T-helper 2 cell treated with Interferon-gamma antibody and Interleukin-4, amounts not matched to agents 100 ng/mL and 5 ng/mL, for 36 hours (primary cell): ENCODE measurements at regions not wholly inside any gene's neighbourhood (a gene's known extent, or its start where the extent isn't known, plus 50 kb on each side); places are given as distances from the start of the nearest gene placed in this dataset.

Source experiments
- intact Hi-C: fragments of 100-400 bp; cut with micrococcal nuclease; formaldehyde crosslinking; loops from one replicate; pipeline ENCODE4 v1.15.1; 2023

DNA sequence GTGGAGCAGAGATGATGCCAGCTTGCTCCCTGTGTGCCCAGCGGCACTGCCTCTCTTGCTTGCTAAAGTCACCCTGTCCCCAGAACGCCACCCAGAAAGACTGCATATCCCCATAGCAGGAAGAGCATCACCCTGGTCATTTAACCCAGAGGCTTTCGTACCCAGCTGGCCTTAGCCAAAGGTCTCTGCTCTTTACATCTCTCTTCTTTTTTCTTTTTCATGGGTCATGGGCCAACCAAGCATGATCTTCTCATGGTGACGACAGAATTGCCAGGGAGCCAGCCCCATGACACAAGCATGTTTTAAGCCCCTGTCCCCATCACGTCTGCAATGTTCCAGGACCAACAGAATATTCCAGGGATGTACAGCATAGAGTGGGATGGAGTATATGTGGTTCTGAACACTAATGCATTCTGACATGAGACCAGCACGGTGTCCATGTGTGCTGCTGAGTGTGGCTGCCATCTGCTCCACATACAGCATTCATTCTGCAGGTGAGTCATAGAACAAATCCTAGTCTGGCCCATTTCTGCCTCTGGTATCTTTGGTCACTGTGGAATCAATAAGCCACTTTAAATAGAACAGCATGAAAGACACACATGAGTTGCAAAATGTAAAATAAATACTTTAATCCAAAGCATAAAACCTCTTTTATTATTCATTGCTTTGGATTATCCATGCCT lies 203.0 kb downstream of the MED10 start:
- intact Hi-C loops: no loop called here

DNA sequence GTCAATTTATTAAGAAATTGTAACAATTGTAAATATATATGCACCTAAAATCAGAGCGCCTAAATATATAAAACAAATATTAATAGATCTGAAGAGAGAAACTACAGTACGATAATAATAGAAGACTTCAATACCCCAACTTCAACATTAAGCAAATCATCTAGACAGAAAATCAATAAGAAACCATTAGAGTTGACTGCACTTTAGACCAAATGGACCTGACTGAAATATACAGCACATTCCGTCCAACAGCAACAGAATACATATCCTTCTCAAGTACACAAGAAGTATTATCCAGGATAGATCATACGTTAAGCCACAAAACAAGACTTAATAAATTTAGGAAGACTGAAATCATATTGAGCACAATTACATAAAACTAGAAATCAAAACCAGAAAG lies 208.7 kb downstream of the MED10 start:
- intact Hi-C loops: no loop called here

DNA sequence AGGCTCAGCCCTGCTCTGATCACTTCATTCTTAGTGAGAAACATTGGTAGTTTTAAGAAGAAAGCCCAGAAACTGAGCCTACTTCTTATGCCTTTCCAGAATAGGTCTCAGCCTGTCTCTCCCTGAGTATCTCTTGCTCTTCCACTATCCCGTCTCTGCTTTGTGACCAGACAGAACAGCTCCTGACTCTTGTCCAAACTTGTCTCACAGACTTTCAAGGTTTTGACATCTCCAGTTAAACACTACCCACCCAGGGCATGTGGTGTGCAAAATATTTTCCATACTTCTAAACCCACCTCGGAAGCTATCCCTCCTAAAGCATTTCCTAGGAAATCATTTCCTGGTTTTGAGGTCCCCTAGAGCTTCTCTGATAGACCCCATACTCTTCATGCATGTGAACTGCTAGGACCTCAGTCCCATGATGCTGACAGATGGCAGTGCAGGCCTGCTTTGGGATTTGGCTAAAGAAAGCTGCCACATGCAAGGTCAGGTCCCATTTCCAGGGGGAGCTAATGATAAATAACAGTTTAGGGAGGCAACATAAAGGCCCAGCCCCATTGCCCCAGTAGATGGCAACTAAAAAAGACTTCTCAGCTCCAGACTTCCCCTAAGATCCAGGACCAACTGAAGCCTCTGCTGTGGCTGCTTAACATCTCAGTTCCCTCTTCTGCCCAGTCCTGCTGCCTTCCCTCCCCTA lies 211.5 kb downstream of the MED10 start:
- intact Hi-C loops: no loop called here

DNA sequence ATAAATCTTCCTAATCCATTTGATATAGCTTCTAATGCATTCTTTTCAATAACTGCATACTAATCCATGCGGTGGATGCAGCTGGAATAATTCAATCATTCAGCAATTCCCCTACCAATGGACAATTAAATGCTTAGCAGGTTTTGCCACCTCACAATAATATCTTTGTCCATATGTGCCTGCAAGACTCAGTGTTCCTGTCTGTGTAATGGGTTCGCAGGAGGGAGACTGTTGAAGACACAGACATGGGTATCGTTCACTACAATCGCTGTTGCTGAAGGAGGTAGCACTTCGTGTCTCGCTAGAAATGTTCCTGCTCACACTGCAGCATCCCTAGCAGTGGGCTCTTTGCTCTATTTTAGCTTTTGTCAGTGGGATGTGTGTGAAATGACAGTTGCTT lies 214.4 kb downstream of the MED10 start:
- intact Hi-C loops: no loop called here

DNA sequence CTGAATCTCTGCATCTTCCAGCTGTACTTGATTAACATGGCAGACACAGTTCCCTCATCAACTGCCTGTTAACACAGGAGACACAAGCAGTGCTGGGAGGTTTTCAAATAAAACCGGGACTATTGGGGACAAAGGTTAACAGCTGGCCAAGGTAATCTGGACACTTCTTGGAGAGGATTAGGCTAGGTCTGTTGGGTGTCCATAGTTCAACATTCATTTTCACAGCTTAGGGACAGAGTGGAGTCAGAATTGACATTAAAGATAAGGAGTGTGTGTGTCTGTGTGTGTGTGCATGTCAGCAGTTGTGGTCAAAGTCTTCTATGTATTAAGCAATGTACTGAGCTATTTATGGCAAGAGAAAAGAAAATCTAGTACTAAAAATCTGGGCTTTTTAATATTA lies 216.2 kb downstream of the MED10 start:
- intact Hi-C loops: no loop called here

DNA sequence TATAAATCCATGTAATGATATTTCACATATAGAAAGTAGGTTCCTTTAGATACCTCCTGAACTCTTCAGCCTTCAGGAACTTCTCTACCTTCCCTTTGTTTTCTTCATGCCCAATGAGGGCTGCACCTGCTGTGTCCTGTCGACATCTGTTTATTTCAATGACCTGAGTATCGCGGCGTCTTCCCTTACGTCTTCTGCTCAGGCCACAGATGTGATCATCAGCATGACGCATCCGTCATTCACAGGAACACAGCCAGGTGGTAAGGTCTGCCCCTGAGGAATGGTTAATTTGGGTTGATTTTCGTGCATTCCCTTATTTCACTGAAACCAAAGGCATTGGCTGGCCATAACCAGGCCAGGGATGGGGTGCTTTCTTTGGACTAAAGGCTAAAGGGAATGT lies 217.1 kb downstream of the MED10 start:
- intact Hi-C loops: no loop called here

DNA sequence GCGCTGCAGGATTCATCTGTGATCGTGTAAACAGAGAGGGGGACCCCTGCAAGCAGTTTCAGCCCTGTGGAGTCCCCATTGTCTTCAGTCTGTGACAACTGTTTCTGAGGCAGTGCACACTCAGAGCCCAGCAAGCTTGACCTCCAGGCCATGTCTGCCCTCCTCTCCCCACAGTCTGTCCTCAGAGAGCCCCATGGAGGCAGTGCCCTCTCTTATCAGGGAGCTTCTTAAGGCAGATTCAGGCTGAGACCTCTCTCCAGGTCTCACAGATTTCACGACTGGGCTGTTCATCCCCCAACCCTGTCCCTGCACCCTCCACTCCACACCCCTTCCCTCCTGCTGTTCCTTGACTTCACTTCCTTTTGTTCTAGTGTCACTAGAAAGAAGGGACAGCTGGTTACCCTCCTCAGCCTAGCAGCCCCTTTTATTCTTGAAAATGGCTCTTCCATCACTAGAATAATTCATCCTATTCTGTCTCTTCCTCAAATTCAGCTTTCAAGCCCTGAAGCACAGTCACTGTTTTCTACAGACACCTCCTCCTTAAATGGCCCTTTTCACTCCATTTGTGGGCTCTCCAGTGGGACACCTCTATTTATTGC lies 218.4 kb downstream of the MED10 start:
- intact Hi-C loops: no loop called here

DNA sequence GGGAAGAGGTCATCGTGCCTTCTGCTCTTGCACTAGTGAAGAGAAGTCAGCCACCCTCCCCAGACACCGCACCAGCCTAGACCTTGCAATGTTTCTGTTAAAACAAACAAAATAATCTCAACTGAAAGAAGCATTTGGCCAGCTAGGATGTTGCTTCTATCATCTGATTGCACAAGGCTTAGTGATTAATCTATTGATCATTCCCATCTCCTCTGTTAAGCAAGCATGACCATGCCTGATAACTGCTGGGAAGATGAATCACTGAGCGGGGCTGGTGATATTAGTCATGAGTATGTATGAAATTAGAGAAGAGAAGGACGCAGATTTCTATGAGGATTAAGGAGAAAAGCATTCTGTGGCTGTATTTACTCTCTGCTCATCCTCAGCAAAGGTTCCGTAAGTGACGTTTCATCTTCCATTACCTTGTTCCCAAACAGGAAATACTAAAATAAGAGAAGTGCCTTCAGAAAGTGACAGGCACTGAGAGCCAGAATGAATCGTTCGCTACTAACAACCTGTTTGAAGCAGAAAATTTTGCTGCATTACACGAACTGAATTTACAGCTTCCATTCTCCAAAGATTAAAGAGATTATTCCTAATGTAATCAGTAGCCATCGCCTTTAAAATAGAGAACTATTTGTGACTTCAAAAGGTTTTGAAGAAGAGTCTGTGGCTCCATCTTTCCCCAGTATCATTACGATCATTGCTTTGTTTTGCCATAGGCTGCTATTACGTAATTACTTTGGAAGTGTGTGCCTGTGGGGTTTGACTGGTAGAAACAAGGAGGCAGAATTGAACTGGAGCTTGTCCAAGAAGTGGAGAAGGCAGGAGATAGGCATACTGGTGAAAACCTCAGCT lies 219.1 kb downstream of the MED10 start:
- intact Hi-C loops: no loop called here

DNA sequence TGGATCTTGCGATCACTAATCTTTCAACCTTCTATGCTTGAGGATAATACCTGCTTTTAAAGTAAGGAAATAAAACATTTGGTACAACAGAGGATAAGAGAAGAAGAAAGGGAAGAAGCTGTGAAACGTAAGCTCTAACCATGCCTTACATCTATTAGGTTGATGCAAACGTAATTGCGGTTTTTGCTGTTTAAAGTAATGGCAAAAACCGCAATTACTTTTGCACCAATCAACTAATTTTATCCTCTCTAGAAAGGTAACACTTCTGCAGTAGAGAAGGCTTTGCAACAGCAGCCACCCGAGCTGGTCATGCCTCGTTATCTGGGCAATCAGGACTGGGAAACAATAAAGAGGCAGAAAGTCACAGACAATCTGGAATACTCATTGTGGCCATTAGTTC lies 224.1 kb downstream of the MED10 start:
- intact Hi-C loops: no loop called here

DNA sequence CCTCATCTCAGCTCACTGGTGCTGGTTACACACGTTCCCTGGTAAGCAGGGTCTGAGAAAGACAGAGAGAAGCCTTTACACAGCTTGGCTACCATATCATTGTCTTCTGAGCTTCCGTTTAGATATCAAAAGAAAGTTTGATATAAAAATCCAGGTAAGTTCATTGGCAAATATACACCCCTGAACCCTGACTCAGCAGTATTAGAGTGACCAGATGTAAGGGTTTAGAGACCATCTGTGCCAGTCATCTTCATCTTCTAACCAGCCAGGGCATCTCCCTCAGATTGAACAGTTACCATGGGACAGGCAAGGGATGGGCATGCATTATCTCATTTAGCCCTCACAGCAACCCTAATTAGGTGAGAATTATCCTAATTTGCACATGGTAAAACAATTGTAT lies 232.1 kb downstream of the MED10 start:
- intact Hi-C loops: no loop called here

DNA sequence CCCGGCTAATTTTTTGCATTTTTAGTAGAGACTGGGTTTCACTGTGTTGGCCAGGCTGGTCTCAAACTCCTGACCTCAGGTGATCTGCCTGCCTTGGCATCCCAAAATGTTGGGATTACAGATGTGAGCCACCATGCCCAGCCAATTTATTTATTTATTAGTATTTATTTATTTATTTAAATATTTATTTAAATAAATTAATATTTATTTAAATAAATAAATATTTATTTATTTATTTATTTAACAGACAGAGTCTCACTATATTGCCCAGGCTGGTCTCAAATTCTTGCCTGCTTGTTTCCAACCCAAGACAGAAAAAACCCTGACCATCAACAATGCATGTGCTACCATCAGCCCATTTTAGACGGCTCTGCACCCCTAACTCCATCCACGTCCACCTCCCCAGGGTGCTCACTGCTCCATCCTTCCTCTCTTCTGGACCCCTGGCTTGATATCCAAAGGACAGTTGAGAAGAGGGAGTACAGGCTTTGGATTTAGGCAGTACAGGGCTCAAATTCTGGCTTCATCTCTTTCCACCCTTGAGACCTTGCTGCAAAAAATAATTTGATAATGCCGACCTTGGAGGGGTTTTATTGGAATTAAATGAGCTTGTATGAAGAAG lies 232.6 kb downstream of the MED10 start:
- intact Hi-C loops: no loop called here

DNA sequence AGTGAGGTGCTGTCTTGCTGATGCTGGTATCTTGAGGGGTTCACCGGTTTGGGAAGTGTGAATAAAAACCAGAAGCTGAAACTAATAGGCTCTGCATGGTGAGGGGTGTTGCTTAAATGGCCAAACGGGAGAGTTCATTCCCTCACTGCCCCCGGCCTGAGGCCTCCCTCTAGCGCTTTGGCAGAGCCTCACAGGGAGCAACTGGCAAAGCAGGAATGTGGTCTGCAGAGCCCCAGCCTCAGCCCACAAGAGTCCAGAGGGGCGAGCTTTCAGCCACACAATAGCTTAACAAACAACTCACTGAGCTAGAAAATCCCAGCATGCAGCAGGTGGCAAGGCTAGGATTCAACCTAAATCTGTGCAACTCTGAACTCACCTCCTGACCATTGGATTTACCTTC lies 234.8 kb downstream of the MED10 start:
- intact Hi-C loops: no loop called here

DNA sequence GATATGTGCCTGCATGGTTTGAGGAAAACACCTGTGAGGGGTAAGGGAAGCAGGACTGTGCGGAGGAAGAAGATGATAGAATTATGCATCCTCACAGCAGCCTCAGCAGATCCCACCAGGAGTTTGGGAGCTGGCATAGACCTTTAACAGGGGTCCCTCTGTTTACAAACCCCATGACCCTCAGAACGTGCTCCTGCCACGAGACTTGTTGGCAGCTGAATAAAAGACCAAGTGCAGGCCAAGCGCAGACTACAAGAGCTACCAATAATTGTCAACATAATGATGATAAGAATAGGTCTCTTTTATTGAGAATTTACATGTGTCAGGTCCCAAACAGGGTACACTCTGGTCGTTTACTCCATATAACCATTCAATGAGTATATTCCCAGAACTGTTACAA lies 236.0 kb downstream of the MED10 start:
- intact Hi-C loops: no loop called here

DNA sequence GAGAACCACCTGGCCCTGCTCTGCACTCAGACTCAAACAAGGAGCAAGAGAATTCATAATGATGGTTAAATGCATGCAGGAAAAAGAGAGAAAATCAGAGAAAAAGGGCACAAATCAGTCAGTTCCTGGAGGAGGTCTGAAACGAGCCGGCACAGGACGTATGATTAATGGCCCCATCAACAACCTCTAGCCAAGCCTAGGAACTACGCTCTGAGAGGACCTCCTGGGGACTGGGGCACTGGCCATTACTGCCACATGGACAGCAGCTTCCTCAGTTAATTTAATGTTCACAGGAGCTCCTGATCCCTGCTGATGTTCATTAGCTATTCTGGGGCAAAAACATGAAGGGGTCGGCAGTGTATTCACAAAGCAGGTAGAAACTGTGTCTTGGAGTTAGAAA lies 238.1 kb downstream of the MED10 start:
- intact Hi-C loops: no loop called here

DNA sequence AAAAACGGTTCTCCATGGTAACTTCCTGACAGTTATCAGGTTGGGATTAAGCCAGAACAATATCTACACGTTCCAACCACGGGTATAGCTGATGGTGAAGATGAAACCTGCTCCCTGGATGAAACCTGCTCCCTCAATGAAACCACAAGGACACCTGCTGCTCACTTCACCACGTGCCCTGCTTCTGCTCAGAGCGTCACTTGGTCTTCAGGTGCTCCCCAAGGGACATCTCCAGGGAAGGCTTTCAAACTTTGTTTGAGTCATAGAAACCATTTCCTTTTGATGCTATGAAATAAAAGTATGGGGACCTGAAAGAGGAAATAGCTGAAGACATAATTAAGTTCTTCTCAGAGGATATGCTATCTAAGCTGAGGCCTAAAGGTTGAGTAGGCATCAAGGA lies 242.4 kb downstream of the MED10 start:
- intact Hi-C loops: no loop called here

DNA sequence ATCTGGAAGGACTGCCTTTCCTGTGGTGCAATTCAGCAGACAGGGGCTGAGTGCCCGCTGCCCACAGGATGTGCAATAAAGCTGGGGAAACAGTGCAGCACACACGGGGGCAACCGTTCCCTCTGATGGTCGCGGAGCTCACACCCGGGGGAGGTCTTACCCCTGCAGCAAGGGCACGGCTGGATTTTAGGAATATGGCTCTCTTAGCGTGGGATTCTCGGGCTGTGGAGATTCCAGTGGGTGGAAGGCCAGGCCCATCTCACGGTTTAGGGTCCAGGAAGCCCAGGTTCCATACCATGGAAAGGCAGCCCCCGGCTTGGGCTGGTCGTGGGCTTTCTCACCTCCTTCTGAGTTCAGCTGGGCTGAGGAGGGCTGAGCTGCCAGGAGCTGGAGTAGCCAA lies 244.1 kb downstream of the MED10 start:
- intact Hi-C loops: no loop called here

DNA sequence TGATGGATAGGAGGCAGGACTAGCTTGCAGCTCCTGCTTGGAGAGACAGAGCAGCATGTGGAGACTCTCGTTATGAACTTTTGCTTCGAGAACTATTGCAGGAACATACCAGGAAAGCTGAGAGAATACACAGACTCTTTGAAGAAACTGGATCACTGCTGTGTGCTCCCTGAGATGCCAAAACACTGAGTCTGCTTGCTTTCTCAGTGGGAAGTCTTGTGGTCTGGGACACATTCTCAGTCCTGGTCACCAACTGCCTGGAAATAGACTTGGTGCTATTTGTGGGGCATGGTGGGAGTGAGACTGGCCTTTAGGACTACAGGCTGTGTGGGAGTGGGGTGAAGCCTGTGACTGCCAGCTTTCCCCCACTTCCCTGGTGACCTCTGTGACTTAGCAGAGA lies 252.6 kb downstream of the MED10 start:
- intact Hi-C loops: no loop called here

DNA sequence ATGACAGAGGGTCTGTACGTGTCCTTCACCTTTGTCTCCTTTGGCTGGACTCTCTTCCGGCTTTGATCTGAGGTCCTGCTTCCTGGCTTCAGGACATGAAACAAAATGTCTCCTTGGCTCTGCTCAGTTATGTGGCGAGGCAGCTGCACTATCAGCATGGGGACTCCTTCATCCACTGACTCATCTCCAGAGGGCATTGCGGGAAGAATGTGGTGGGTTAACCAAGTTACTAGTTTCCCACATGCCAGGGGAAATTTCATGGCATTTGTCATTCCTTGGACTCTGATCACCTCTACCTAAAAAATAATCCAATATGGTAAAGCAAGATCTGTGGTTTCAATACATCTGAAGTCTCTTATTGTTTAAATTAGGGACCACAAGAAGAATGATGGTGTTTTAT lies 259.7 kb downstream of the MED10 start:
- intact Hi-C loops: no loop called here

DNA sequence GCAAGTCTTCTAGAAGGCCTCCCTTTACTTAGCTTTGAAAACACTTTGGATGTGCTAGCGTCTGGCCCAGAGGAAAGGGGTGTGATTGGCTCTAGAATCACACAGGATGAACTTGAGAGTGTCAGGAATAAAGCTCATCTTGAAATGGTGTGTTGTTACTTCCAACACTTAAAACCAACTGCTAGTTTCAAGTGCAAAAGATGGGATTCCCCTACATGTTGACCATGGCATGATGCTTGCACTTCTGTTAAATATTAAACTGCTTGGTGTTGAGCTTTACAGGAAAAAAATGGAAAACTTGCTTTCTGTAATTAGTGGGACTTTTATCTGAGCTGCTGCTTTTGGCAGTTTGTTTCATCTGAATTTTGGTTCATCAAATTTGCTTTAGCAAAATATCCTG lies 261.1 kb downstream of the MED10 start:
- intact Hi-C loops: no loop called here

DNA sequence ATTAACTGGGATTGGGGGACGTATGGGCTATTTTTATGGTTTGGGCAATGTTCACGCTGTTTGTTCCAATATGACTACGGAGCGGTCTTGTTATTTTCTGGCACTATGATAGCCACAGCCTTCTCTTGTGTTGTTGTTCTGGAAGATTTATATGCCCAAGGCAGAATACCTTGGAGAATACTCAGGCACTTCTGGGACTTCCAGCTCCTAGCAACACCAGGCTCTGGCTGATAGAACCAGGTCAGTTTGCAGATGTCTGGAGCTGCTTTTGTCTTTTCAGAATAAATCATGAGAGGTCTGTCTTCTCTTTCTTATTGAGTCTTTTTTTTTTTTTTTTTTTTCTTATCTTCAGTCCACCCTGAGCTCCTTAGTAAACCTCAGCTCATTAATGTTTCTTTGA lies 262.5 kb downstream of the MED10 start:
- intact Hi-C loops: no loop called here

DNA sequence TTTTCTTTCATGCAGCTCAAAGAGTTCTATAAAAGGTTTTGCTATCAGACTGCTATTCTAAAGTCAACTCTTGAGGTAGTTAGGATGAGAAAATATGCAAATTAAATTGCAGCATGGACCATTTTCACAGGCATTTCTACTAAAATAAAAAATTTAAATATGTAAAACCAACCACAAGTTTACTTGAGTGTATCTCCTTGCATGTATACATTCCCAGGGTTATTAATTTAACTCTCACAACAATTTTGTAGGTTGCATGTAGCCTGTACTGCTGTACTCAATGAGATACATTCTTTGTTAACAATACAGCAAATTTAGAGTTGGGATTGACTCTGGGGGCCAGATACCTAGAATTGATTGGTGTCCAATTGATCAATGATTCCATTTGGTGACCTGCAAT lies 265.8 kb downstream of the MED10 start:
- intact Hi-C loops: no loop called here

DNA sequence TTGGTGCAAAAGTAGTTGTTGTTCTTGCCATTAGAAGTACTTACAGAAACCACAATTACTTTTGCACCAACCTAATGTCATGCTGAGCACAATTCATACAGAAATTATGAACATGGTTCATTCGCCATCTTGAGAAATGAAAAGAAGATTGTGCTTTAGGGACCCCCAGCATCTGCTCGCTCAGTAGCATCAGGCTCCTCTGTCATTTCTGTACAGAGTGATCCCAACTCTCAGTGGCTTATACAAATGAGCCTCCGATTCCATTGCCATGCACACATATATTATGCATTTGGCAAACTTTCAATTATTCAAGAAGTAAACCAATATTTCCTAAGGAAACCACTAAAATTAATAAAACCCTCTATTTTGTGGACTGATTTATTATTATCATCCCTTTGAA lies 266.2 kb downstream of the MED10 start:
- intact Hi-C loops: no loop called here
